Heart left ventricle (tissue), 16 donors: ENCODE measurements at regions not wholly inside any gene's neighbourhood (a gene's known extent, or its start where the extent isn't known, plus 50 kb on each side); places are given as distances from the start of the nearest gene placed in this dataset.

Experiments
- ATAC-seq, 4 donors: fragments of 200-7000 bp; cut with Tn5 transposase; one replicate each; pipeline ENCODE4 v1.9.1; 2020 to 2022; ENCODE audit warnings: moderate library complexity in 4 of 4, mild to moderate bottlenecking in 3 of 4, moderate number of reproducible peaks in 1 of 4
- DNase-seq, 5 donors: peaks; one replicate each; pipeline ENCODE4 v3.0.0-alpha.2; 2020
- H3K27ac ChIP-seq, 12 donors: fragments of 200-600 bp; sonication (generic) in 4 of 12; one replicate each; pipeline versions ENCODE4 v1.5.0 to v1.8.0; 2016 to 2022; ENCODE audit warnings: mild to moderate bottlenecking in 2 of 12
- H3K27me3 ChIP-seq, 9 donors: fragments of 200-600 bp; sonication (generic) in 2 of 9; one replicate each; pipeline versions ENCODE4 v1.5.1 to v1.8.0; 2016 to 2022; ENCODE audit warnings: mild to moderate bottlenecking in 3 of 9
- H3K36me3 ChIP-seq, 9 donors: fragments of 200-600 bp; sonication (generic) in 2 of 9; one replicate each; pipeline versions ENCODE4 v1.5.0 to v1.8.0; 2018 to 2022; ENCODE audit warnings: mild to moderate bottlenecking in 2 of 9
- H3K4me1 ChIP-seq, 12 donors: fragments of 200-600 bp; sonication (generic) in 4 of 12; one replicate each; pipeline versions ENCODE4 v1.5.0 to v1.8.0; 2016 to 2022; ENCODE audit warnings: mild to moderate bottlenecking in 3 of 12
- H3K4me3 ChIP-seq, 12 donors: fragments of 200-600 bp; sonication (generic) in 4 of 12; one replicate each; pipeline versions ENCODE4 v1.5.0 to v1.8.0; 2017 to 2022; ENCODE audit warnings: mild to moderate bottlenecking in 9 of 12, moderate library complexity in 4 of 12
- H3K9me3 ChIP-seq, 12 donors: fragments of 200-600 bp; sonication (generic) in 4 of 12; one replicate each; pipeline versions ENCODE4 v1.5.0 to v1.8.0; 2016 to 2022; ENCODE audit warnings: mild to moderate bottlenecking in 1 of 12
- CTCF ChIP-seq, 12 donors: fragments of 200-600 bp; sonication (generic) in 4 of 12; IDR thresholded peaks; one replicate each; pipeline versions ENCODE4 v1.5.0 to v1.8.0; 2018 to 2022; ENCODE audit warnings: antibody characterized with exemption in 12 of 12, mild to moderate bottlenecking in 5 of 12
- POLR2A ChIP-seq, 2 donors: fragments of 450-650 bp; IDR thresholded peaks; one replicate each; pipeline ENCODE4 v1.6.1; 2017; ENCODE audit warnings: antibody characterized with exemption in 2 of 2, mild to moderate bottlenecking in 2 of 2, moderate library complexity in 2 of 2
- WGBS, 4 donors: extraction: QIAGEN DNeasy Blood & Tissue Kit in 2 of 4; methylation state at CpG; one replicate each; pipeline versions ENCODE4 v1.1.5 to v1.1.7; 2013 to 2018; 5-methylcytosine and 5-hydroxymethylcytosine counted together
- intact Hi-C, 10 donors: fragments of 100-400 bp; cut with DNase I; formaldehyde crosslinking; loops; one replicate each; pipeline versions ENCODE4 v1.11.1 to v1.14.2; 2022
- donor health status: ischemic (EF 13 %, LVEDD 7.1; RV severe dilation, severe dysfunction).
- donor health status: healthy with polysubstance abuse.
- donor health status: DM: no; HTN: yes; CAD: no.
- donor health status: DM: no; HTN: no; CAD: no.
- donor health status: ischemic (EF 25% LVEDD 6.9; RV normal size, moderate dysfunction).
- donor health status: ischemic (EF 25% LVEDD 5.7; RV mildly dilated, moderate dysfunction).
- donor health status: healthy.
- donor health status: DM: yes; HTN: yes; CAD: no.
- donor health status: ischemic (EF 35%, LVEDD 5.7; RV mildly dilated, moderate dysfunction).
- donor health status: nonischemic (EF 11% LVEDD 7.7; RV severe dilation, severe dysfunction).
- donor health status: DM: yes; HTN: yes; CAD: no.
- donor health status: PGD.
- donor health status: ischemic (EF 29% LVEDD 5.4; RV normal size, mild dysfunction).
- donor health status: nonischemic (EF 23%, LVEDD 6.1; RV moderate dilation, normal function).

GRCh38 chr9:90013778-90014177, 409.0 kb downstream of the GADD45G start:
- Histone ChIP-seq H3K4me3 (no peak overlapping the region), H3K9me3 (no peaks in the 10 kb centered on the region), H3K27me3 (no peaks in the 10 kb centered on the region), H3K4me1 (peaks cover 0 to 11% (median 0%) of the 10 kb centered on the region in 12 donors), H3K36me3 (no peaks in the 10 kb centered on the region), H3K27ac (no peak overlapping the region)
- intact Hi-C loops, result loop anchor here in 1 of 10 donors (10.0 kb wide), 1 partner anchor 71 kb away; no protein-coding TSS in a partner anchor
- 92 to 96% (median 94%) methylated on average over 8 of the region's 8 CpGs for WGBS, 4 donors
- DNase-seq, result no peak
- TF ChIP-seq POLR2A (IDR thresholded peaks at IDR 0.05), result no peak
- no peak for TF ChIP-seq CTCF (IDR thresholded peaks at IDR 0.05)
- ATAC-seq, result no peak

- no peak for TF ChIP-seq POLR2A (IDR thresholded peaks at IDR 0.05)
- no peak for TF ChIP-seq CTCF (IDR thresholded peaks at IDR 0.05)
- peaks cover 0 to 5% (median 0%) of the 10 kb centered on the region in 12 donors for H3K4me1 ChIP-seq
- no peaks in the 10 kb centered on the region for H3K36me3 ChIP-seq
- intact Hi-C loops, result loop anchor here in 1 of 10 donors (10.0 kb wide), 1 partner anchor 70 kb away; no protein-coding TSS in a partner anchor
- DNase-seq, result no peak
- WGBS, 4 donors, result 91 to 99% (median 97%) methylated on average over 9 of the region's 9 CpGs
- no peak for ATAC-seq
- H3K27me3 ChIP-seq, result no peaks in the 10 kb centered on the region
- H3K9me3 ChIP-seq, result no peaks in the 10 kb centered on the region
- no peak overlapping the region for H3K27ac ChIP-seq
- no peak overlapping the region for H3K4me3 ChIP-seq
Observed at GRCh38 chr9:90014421-90014820, 409.6 kb downstream of the GADD45G start.

GRCh38 chr9:90016272-90016671, 411.5 kb downstream of the GADD45G start:
- Histone ChIP-seq H3K36me3 (no peaks in the 10 kb centered on the region), H3K4me3 (no peak overlapping the region), H3K4me1 (peaks cover 0 to 7% (median 0%) of the 10 kb centered on the region in 12 donors), H3K27ac (no peak overlapping the region), H3K27me3 (no peaks in the 10 kb centered on the region), H3K9me3 (no peaks in the 10 kb centered on the region)
- intact Hi-C loops, result loop anchor here in 1 of 10 donors (10.0 kb wide), 1 partner anchor 69 kb away; no protein-coding TSS in a partner anchor
- 38 to 93% (median 65%) methylated on average over 1 of the region's 1 CpG for WGBS, 4 donors
- ATAC-seq, result no peak
- no peak for TF ChIP-seq CTCF (IDR thresholded peaks at IDR 0.05)
- no peak for TF ChIP-seq POLR2A (IDR thresholded peaks at IDR 0.05)
- DNase-seq, result no peak

DNA sequence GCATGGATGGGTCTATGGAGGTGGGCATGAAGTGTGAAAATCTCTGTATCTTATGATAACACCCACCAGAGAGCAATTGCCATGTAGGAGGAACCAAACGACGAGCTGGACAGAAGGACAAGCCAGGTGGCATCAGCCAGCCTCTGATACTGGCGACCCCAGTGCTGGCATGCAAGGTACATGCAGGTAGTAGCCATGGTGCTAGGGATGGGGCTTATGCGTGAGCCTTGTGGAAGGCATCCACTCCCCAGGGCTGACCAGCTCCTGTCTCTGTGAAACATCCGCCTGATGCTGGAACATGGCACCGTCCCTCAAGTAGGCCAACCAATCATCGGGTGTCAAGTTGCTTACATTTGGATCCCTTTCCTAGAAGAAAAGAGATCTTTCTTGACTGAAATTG, 412.9 kb downstream of the GADD45G start:
- Histone ChIP-seq H3K27ac (no peak overlapping the region), H3K4me3 (no peak overlapping the region), H3K36me3 (no peaks in the 10 kb centered on the region), H3K27me3 (no peaks in the 10 kb centered on the region), H3K9me3 (peaks cover 0 to 9% (median 2%) of the 10 kb centered on the region in 12 donors), H3K4me1 (peaks cover 0 to 7% (median 0%) of the 10 kb centered on the region in 12 donors)
- intact Hi-C loops, result loop anchor here in 1 of 10 donors (10.0 kb wide), 1 partner anchor 67 kb away; no protein-coding TSS in a partner anchor
- no peak for TF ChIP-seq POLR2A (IDR thresholded peaks at IDR 0.05)
- TF ChIP-seq CTCF (IDR thresholded peaks at IDR 0.05), result no peak
- ATAC-seq (no peak), DNase-seq (no peak)
- WGBS, 4 donors, result 87 to 93% (median 91%) methylated on average over 7 of the region's 7 CpGs
